Smooth muscle cell (in vitro differentiated cells): ENCODE measurements at regions not wholly inside any gene's neighbourhood (a gene's known extent, or its start where the extent isn't known, plus 50 kb on each side); places are given as distances from the start of the nearest gene placed in this dataset.
"Not testable (repeated sequence)": the region's sequence is repeated elsewhere in the genome, so short reads cannot be mapped to it uniquely, and the experiment has no call there.

Experiments
- DNase-seq: peaks from one replicate; lab custom pipeline; 2025; ENCODE audit not compliant: unreplicated experiment; lab: John Stamatoyannopoulos, UW
- H2AFZ ChIP-seq: fragments of 200-600 bp; sonication (generic); 2 replicates; pipeline ENCODE4 v1.6.0; 2016; ENCODE audit warnings: antibody characterized with exemption, low read depth, mild to moderate bottlenecking
- H3F3A ChIP-seq: fragments of 200-600 bp; sonication (generic); 2 replicates; pipeline ENCODE4 v1.6.0; 2017; ENCODE audit warnings: antibody characterized with exemption, low read depth
- H3K27ac ChIP-seq: fragments of 200-600 bp; sonication (generic); 2 replicates; pipeline ENCODE4 v1.5.1; 2016; ENCODE audit warnings: low read depth, mild to moderate bottlenecking
- H3K27me3 ChIP-seq: fragments of 200-600 bp; sonication (generic); 2 replicates; pipeline ENCODE4 v1.6.1; 2016; ENCODE audit warnings: low read depth, mild to moderate bottlenecking
- H3K36me3 ChIP-seq: fragments of 200-600 bp; sonication (generic); 2 replicates; pipeline ENCODE4 v1.5.1; 2016; ENCODE audit warnings: low read depth
- H3K4me1 ChIP-seq: fragments of 200-600 bp; sonication (generic); 2 replicates; pipeline ENCODE4 v1.5.1; 2016; ENCODE audit warnings: low read depth
- H3K4me2 ChIP-seq: fragments of 200-600 bp; sonication (generic); 2 replicates; pipeline ENCODE4 v1.6.0; 2016; ENCODE audit warnings: mild to moderate bottlenecking
- H3K4me3 ChIP-seq: fragments of 200-600 bp; sonication (generic); 2 replicates; pipeline ENCODE4 v1.5.1; 2016; ENCODE audit warnings: mild to moderate bottlenecking
- H3K79me2 ChIP-seq: fragments of 200-600 bp; sonication (generic); 2 replicates; pipeline ENCODE4 v1.6.0; 2016; ENCODE audit warnings: low read depth, mild to moderate bottlenecking
- H3K9ac ChIP-seq: fragments of 200-600 bp; sonication (generic); 2 replicates; pipeline ENCODE4 v1.6.0; 2016; ENCODE audit warnings: low read depth
- H3K9me3 ChIP-seq: fragments of 200-600 bp; sonication (generic); replicated peaks from 2 replicates; pipeline ENCODE4 v1.5.1; 2016; ENCODE audit warnings: low read depth
- H4K20me1 ChIP-seq: fragments of 200-600 bp; sonication (generic); 2 replicates; pipeline ENCODE4 v1.6.0; 2016; ENCODE audit warnings: low read depth
- CTCF ChIP-seq: fragments of 200-600 bp; sonication (generic); IDR thresholded peaks from 2 replicates; pipeline ENCODE4 v1.5.1; 2017; ENCODE audit warnings: borderline replicate concordance, mild to moderate bottlenecking, antibody characterized with exemption; ENCODE audit not compliant: insufficient read depth, poor library complexity, severe bottlenecking
- WGBS: methylation state at CpG from one replicate; pipeline ENCODE4 v1.1.7; 2016; ENCODE audit warnings: low lambda C conversion rate; 5-methylcytosine and 5-hydroxymethylcytosine counted together

- Histone ChIP-seq H3K4me2 (no peak overlapping the region), H3F3A (no peaks in the 10 kb centered on the region), H3K79me2 (no peaks in the 10 kb centered on the region), H3K4me1 (peaks cover 15% of the 10 kb centered on the region), H3K36me3 (no peaks in the 10 kb centered on the region), H2AFZ (peak overlapping the region; percentile 10), H4K20me1 (no peaks in the 10 kb centered on the region), H3K27me3 (no peaks in the 10 kb centered on the region), H3K27ac (peak overlapping the region; percentile 51), H3K9ac (peak overlapping the region; percentile 16), H3K9me3 (no peaks in the 10 kb centered on the region), H3K4me3 (no peak overlapping the region)
- no peak for DNase-seq
- 42% methylated on average over 3 of the region's 3 CpGs for WGBS
- no peak for TF ChIP-seq CTCF
These were observed 432.4 kb downstream of the SLITRK1 start for GRCh38 chr13:83449668-83450395.

GRCh38 chr13:83440465-83440864 is 441.8 kb downstream of the SLITRK1 start:
- Histone ChIP-seq H3K27ac (no peak overlapping the region), H3K9ac (no peak overlapping the region), H3K4me1 (no peaks in the 10 kb centered on the region), H3K79me2 (no peaks in the 10 kb centered on the region), H3K36me3 (no peaks in the 10 kb centered on the region), H3K9me3 (no peaks in the 10 kb centered on the region), H3K4me2 (no peak overlapping the region), H4K20me1 (no peaks in the 10 kb centered on the region), H2AFZ (no peak overlapping the region), H3K27me3 (no peaks in the 10 kb centered on the region), H3F3A (no peaks in the 10 kb centered on the region), H3K4me3 (no peak overlapping the region)
- TF ChIP-seq CTCF: no peak
- no peak for DNase-seq
- WGBS: 91% methylated on average over 1 of the region's 1 CpG

DNA sequence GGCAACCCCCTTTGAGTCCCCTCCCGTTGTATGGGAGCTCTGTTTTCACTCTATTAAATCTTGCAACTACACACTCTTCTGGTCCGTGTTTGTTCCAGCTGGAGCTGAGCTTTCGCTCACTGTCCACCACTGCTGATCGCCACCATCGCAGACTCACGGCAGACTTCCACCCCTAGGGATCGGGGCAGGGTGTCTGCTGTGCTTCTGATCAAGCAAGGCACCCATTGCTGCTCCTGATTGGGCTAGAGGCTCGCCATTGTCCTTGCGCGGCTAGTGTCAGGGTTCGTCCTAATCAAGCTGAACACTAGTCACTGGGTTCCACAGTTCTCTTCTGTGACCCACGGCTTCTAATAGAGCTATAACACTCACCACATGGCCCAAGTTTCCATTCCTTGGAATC is 442.8 kb downstream of the SLITRK1 start:
- not testable (repeated sequence) for H3K4me1 ChIP-seq, H3K9me3 ChIP-seq, H3K27me3 ChIP-seq, H3K27ac ChIP-seq, H3K79me2 ChIP-seq, H3K4me2 ChIP-seq, H3F3A ChIP-seq, DNase-seq, H3K4me3 ChIP-seq, H3K9ac ChIP-seq, H2AFZ ChIP-seq, H3K36me3 ChIP-seq, H4K20me1 ChIP-seq
- WGBS: 95% methylated on average over 12 of the region's 12 CpGs

DNA sequence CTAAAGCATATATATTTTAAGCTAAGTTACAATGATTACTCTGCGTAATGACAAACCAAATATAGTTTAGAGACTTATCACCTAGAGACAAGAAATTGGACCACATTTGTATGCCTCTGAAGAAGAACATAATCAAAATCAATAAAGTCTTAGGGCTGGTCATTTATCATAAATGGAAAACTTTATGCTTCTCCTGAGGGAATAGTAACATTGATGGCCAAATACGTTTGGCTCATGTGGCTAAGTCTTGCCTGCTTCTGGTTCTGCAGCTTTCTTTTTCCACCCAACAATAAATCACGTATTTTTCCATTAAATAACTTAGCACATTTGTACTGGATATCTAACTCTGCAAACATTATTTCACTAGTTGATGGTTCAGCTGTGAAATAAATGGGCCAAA is 458.4 kb downstream of the SLITRK1 start:
- DNase-seq: no peak
- WGBS: 77% methylated on average over 3 of the region's 3 CpGs
- Histone ChIP-seq H3K4me2 (no peak overlapping the region), H3K9ac (no peak overlapping the region), H2AFZ (no peak overlapping the region), H4K20me1 (no peaks in the 10 kb centered on the region), H3K79me2 (no peaks in the 10 kb centered on the region), H3K36me3 (no peaks in the 10 kb centered on the region), H3K27ac (no peak overlapping the region), H3K27me3 (no peaks in the 10 kb centered on the region), H3K9me3 (no peaks in the 10 kb centered on the region), H3K4me1 (no peaks in the 10 kb centered on the region), H3K4me3 (no peak overlapping the region), H3F3A (no peaks in the 10 kb centered on the region)
- no peak for TF ChIP-seq CTCF
